ENCODE measurements at regions not wholly inside any gene's neighbourhood (a gene's known extent, or its start where the extent isn't known, plus 50 kb on each side); places are given as distances from the start of the nearest gene placed in this dataset.
"Not testable (repeated sequence)": the region's sequence is repeated elsewhere in the genome, so short reads cannot be mapped to it uniquely, and the experiment has no call there.

GRCh38 chr1:164452549-164452948 lies 106.4 kb upstream of the PBX1 start:
- ChIA-PET POLR2A (no interaction called here), CTCF (no interaction called here)
- no peak for DNase-seq
- no peaks in the 10 kb centered on the region for H3K27me3 Mint-ChIP-seq (ENCODE audit: insufficient read depth, unreplicated experiment)
- Histone ChIP-seq H3K36me3 (ENCODE audit: control insufficient read depth, insufficient read depth, low read length) (no peaks in the 10 kb centered on the region), H3K27me3 (replicated peaks; ENCODE audit: control insufficient read depth, insufficient read depth, low read length) (no peaks in the 10 kb centered on the region), H3K4me1 (no peaks in the 10 kb centered on the region), H3K4me3 (ENCODE audit: low read depth, low read length) (no peak overlapping the region), H3K9me3 (no peaks in the 10 kb centered on the region)
- no TSS peak for BruUV-seq (replicated peaks)
- TF ChIP-seq CTCF (IDR thresholded peaks at IDR 0.05; ENCODE audit: insufficient read depth in 1 of 2, low read depth in 1 of 2, low read length in 1 of 2, severe bottlenecking in 1 of 2, unreplicated experiment in 1 of 2): no peak
- H3K27ac Mint-ChIP-seq (ENCODE audit: unreplicated experiment): no peak overlapping the region
- no peaks in the 10 kb centered on the region for H3K36me3 Mint-ChIP-seq (ENCODE audit: insufficient read depth, unreplicated experiment)
- intact Hi-C loops (cut with micrococcal nuclease; ENCODE audit: unreplicated experiment): no loop called here
- H3K4me3 Mint-ChIP-seq (ENCODE audit: unreplicated experiment): no peak overlapping the region
- peaks cover 30% of the 10 kb centered on the region for H3K9me3 Mint-ChIP-seq (ENCODE audit: unreplicated experiment)
- peaks cover 7% of the 10 kb centered on the region for H3K4me1 Mint-ChIP-seq (ENCODE audit: low read depth, unreplicated experiment)

- ChIA-PET POLR2A (no interaction called here), CTCF (no interaction called here)
- DNase-seq: no peak
- H3K9me3 Mint-ChIP-seq (ENCODE audit: unreplicated experiment): peaks cover 19% of the 10 kb centered on the region
- no peak overlapping the region for H3K4me3 Mint-ChIP-seq (ENCODE audit: unreplicated experiment)
- no peaks in the 10 kb centered on the region for H3K9me3 ChIP-seq
- H3K36me3 Mint-ChIP-seq (ENCODE audit: insufficient read depth, unreplicated experiment): no peaks in the 10 kb centered on the region
- no peaks in the 10 kb centered on the region for H3K27me3 Mint-ChIP-seq (ENCODE audit: insufficient read depth, unreplicated experiment)
- no peaks in the 10 kb centered on the region for H3K36me3 ChIP-seq (ENCODE audit: control insufficient read depth, insufficient read depth, low read length)
- no peak for TF ChIP-seq CTCF (IDR thresholded peaks at IDR 0.05; ENCODE audit: insufficient read depth in 1 of 2, low read depth in 1 of 2, low read length in 1 of 2, severe bottlenecking in 1 of 2, unreplicated experiment in 1 of 2)
- no TSS peak for BruUV-seq (replicated peaks)
- H3K4me1 ChIP-seq: no peaks in the 10 kb centered on the region
- no peak overlapping the region for H3K27ac Mint-ChIP-seq (ENCODE audit: unreplicated experiment)
- H3K4me1 Mint-ChIP-seq (ENCODE audit: low read depth, unreplicated experiment): no peaks in the 10 kb centered on the region
- H3K27me3 ChIP-seq (replicated peaks; ENCODE audit: control insufficient read depth, insufficient read depth, low read length): no peaks in the 10 kb centered on the region
- intact Hi-C loops (cut with micrococcal nuclease; ENCODE audit: unreplicated experiment): no loop called here
- H3K4me3 ChIP-seq (ENCODE audit: low read depth, low read length): no peak overlapping the region
Observed at GRCh38 chr1:164456272-164456671, 102.7 kb upstream of the PBX1 start.

GRCh38 chr1:164459176-164459575 lies 99.8 kb upstream of the PBX1 start:
- H3K27me3 ChIP-seq (replicated peaks; ENCODE audit: control insufficient read depth, insufficient read depth, low read length); POLR2A ChIA-PET; H3K36me3 ChIP-seq (ENCODE audit: control insufficient read depth, insufficient read depth, low read length); H3K4me1 Mint-ChIP-seq (ENCODE audit: low read depth, unreplicated experiment); H3K27me3 Mint-ChIP-seq (ENCODE audit: insufficient read depth, unreplicated experiment); H3K9me3 Mint-ChIP-seq (ENCODE audit: unreplicated experiment); H3K36me3 Mint-ChIP-seq (ENCODE audit: insufficient read depth, unreplicated experiment); H3K9me3 ChIP-seq; CTCF ChIA-PET; intact Hi-C loops (cut with micrococcal nuclease; ENCODE audit: unreplicated experiment); H3K4me1 ChIP-seq: not testable (repeated sequence)
- TSS peak; percentile 44 for BruUV-seq (replicated peaks)
- Mint-ChIP-seq H3K27ac (ENCODE audit: unreplicated experiment) (peak overlapping the region; percentile 88), H3K4me3 (ENCODE audit: unreplicated experiment) (peak overlapping the region; percentile 89)
- peak overlapping the region; percentile 35 for H3K4me3 ChIP-seq (ENCODE audit: low read depth, low read length)
- peak; percentile 55 to 56 for DNase-seq

- ChIA-PET POLR2A (no interaction called here), CTCF (no interaction called here)
- no peak for TF ChIP-seq CTCF (IDR thresholded peaks at IDR 0.05; ENCODE audit: insufficient read depth in 1 of 2, low read depth in 1 of 2, low read length in 1 of 2, severe bottlenecking in 1 of 2, unreplicated experiment in 1 of 2)
- H3K4me1 Mint-ChIP-seq (ENCODE audit: low read depth, unreplicated experiment): no peaks in the 10 kb centered on the region
- no peak overlapping the region for H3K4me3 Mint-ChIP-seq (ENCODE audit: unreplicated experiment)
- H3K4me3 ChIP-seq (ENCODE audit: low read depth, low read length): no peak overlapping the region
- no TSS peak for BruUV-seq (replicated peaks)
- H3K9me3 Mint-ChIP-seq (ENCODE audit: unreplicated experiment): peaks cover 14% of the 10 kb centered on the region
- H3K4me1 ChIP-seq: no peaks in the 10 kb centered on the region
- H3K27me3 Mint-ChIP-seq (ENCODE audit: insufficient read depth, unreplicated experiment): no peaks in the 10 kb centered on the region
- H3K36me3 ChIP-seq (ENCODE audit: control insufficient read depth, insufficient read depth, low read length): no peaks in the 10 kb centered on the region
- DNase-seq: no peak
- H3K27ac Mint-ChIP-seq (ENCODE audit: unreplicated experiment): no peak overlapping the region
- intact Hi-C loops (cut with micrococcal nuclease; ENCODE audit: unreplicated experiment): no loop called here
- H3K27me3 ChIP-seq (replicated peaks; ENCODE audit: control insufficient read depth, insufficient read depth, low read length): no peaks in the 10 kb centered on the region
- H3K36me3 Mint-ChIP-seq (ENCODE audit: insufficient read depth, unreplicated experiment): no peaks in the 10 kb centered on the region
- H3K9me3 ChIP-seq: no peaks in the 10 kb centered on the region
Observed at GRCh38 chr1:164466001-164466421, 93.0 kb upstream of the PBX1 start.
